Gastroesophageal sphincter (tissue), 3 donors: ENCODE measurements at regions not wholly inside any gene's neighbourhood (a gene's known extent, or its start where the extent isn't known, plus 50 kb on each side); places are given as distances from the start of the nearest gene placed in this dataset.

Experiments
- CTCF ChIP-seq, 4 experiments: fragments of 200-600 bp in 2 of 4; fragments of 450-650 bp in 2 of 4; sonication (generic) in 1 of 4; IDR thresholded peaks; one replicate each; pipeline ENCODE4 v1.5.1; 2017 to 2019; ENCODE audit warnings: antibody characterized with exemption in 4 of 4, mild to moderate bottlenecking in 2 of 4, moderate library complexity in 2 of 4
- POLR2AphosphoS5 ChIP-seq: sonication (generic); formaldehyde crosslinking; IDR thresholded peaks from one replicate; pipeline ENCODE4 v1.6.1; 2017; ENCODE audit warnings: antibody characterized with exemption

- TF ChIP-seq CTCF (IDR thresholded peaks at IDR 0.05) (no peak), POLR2AphosphoS5 (no peak)
These were observed 452.0 kb downstream of the ENC1 start for GRCh38 chr5:74188351-74189105.
